ENCODE measurements at regions not wholly inside any gene's neighbourhood (a gene's known extent, or its start where the extent isn't known, plus 50 kb on each side); places are given as distances from the start of the nearest gene placed in this dataset.
"Not testable (repeated sequence)": the region's sequence is repeated elsewhere in the genome, so short reads cannot be mapped to it uniquely, and the experiment has no call there.

GRCh38 chr9:71508141-71508540, 260.2 kb downstream of the CEMIP2 start:
- DNase-seq = not testable (repeated sequence)

DNA sequence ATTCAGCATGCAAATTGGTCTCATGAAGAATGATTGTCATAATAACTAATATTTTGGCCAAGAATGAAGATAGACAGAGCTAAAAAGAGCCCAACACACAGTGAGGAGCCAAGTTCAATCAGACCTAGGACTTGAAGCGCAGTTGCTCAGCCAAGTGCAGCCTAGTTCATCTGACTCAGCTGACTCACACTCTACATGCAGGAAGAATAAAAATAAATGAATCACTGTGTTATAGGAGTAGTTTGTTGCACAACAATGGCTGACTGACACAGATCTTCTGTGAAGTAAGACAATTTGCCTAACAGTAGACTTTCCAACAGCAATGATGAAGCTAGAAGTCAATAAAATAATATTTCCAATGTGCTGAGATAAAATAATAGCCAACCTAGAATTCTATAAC, 261.5 kb downstream of the CEMIP2 start:
- no peak for DNase-seq

- DNase-seq = no peak
Observed at GRCh38 chr9:71504636-71505035, 263.7 kb downstream of the CEMIP2 start.

- no peak for DNase-seq
Observed at GRCh38 chr9:71498691-71499090, 269.6 kb downstream of the CEMIP2 start.

DNA sequence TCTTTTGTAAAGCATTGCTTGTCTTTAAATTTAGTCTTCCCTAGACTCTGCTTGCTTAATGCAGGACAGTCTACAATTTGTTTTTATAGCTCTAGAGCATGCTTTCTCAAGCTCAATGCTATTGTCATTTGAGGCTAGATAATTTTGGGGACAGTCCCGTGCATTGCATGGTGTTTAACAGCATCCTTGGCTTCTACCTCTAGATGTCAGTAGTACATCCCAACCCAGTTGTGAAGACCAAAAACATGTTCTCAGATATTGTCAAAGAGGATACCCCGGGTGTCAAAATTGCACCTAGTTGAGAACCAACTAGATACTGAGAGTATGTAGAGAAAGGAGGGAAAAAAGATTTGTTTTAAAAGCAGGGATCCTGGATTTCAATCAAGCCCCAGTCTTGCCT, 277.5 kb downstream of the CEMIP2 start:
- no peak for DNase-seq

- DNase-seq = no peak
Observed at GRCh38 chr9:71487061-71487460, 281.3 kb downstream of the CEMIP2 start.

DNA sequence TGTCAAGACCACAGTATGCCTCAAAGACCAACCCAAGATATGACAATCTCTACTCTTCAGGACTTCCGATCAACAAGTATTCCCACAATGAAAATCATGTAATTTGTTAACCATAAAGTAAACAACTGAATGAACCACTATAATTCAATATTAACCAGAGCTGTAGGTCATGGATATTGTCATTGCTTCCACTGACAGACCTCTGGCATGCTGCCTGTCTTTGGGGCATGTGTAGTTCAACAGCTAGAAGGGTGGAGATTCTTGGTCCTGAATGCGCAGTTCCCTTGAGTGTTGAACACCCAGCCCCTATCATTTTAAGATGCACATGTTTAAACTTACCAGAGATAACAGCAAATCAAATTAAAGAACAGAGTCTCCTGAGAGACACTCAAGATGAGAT, 283.0 kb downstream of the CEMIP2 start:
- no peak for DNase-seq

DNA sequence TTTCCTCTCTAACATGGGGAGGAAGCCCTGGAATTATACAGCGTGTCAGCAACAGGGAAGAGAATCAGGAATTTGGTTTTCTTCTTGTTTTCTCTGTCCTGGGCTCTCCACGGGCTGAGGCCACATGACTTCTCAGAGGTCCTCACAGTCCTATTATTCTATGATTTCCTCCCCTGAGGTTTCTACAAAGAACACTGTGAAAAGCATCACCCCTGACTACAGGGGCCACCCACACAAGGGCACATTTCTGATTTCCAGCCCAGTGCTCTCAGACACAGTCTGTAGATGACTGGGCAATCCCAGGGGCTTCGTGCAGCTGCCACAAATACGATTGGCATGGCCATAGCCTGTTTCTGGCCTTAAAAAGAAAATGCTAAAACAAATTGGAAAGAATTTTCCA, 284.9 kb downstream of the CEMIP2 start:
- no peak for DNase-seq

- DNase-seq = no peak
Observed at GRCh38 chr9:71479621-71480020, 288.7 kb downstream of the CEMIP2 start.

DNA sequence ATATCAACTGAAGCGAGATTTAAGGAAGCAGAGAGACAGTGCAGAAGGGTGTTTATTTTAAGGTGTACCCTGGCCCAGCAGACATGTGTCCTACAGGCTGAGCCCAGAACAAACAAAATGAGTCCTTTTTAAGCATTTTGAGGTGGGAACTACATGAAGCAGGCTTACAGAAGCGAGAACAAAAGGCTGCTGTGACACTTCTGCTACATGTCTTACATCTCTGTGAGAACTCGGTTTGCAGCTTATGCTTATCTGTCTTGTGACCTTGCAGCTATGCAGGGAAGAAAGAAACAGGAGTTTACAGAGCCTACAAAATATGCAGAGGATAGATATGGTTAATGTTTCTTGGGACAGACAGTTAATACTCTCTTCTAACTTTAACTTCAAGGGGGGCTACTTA, 295.9 kb downstream of the CEMIP2 start:
- no peak for DNase-seq

DNA sequence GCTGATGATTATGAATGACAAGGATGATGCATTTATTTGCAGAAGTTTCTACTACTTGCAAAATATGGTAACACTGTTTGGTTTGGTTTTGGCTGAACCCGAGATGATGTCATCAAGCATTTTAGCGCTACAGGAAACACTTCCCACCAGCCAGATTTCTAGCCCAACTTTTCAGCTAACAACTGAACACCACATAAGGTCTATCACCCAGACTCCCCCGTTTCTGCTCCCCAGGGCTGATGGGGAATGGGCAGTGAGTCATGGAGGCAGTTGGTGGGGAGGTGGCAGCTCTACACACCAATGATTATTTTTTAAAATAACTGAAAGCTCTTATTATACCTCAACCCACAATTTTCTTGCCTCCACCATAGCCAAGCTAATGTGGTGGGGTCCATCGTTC, 302.9 kb downstream of the CEMIP2 start:
- no peak for DNase-seq

DNA sequence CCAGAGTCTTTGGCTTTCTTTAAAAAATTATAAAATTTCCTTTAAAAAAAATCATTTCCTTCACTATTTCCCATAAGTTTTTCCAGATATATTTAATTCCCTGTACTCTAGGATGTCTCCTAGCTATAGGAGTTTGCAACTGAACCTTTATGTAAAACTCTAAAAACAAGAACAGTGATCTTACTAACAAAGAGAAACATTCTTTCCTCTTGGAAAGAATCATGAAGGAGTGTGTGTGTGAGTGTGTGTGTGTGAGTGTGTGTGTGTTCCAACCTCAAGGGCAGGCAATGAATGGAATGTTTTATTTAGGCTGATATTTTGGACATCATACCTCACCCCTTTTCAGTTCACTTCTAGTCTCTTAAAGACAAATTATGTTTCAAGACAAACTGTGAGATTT, 309.2 kb downstream of the CEMIP2 start:
- DNase-seq = no peak

DNA sequence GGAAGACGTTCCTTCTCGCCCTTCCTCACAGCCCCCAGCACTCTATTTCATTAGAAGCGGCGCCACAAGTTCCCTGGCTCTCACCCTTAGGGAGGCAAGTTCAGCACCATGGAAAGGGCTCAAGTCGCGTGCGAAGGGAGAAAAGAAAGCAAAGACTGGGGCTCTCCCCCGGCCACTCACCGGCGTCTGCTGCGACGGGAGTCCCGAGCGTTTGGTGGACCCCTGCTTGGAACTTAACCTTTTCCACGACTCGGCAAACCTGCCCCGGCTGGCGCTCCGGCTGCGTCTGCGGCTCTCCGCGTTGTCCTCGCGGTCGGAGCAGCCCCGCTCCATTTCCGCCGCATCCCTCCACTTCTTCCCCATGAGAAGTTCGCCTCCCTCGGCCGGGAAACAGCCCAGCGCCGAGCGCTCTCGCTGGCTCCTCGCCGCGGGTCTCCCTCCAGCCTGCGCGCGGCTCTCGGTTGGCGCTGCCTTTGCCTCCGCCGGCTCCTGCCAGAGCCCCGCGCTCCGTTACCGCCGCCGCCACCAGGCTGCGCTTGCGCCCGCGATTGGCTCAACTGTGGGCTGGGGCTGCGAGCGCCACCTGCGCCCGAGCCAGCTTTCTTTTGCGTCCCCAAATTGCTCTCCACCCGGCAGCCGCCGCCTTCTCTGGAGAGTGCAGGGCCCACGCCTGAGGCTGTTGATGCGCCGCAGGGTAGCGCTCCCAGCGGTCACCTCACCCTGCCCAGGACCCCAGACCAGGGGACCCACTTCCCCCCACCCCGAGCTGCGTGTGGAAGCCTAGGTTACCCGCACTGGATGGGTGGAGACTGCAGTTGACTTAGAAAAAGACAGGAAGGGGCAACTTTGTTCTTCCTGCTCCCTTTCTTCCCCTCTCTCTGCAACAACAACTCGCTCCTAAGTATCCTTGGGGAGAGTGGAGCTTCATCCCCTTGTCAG, 321.6 kb downstream of the CEMIP2 start:
- peak; percentile 90 for DNase-seq

GRCh38 chr9:71446106-71446472, 322.2 kb downstream of the CEMIP2 start:
- no peak for DNase-seq

- DNase-seq = no peak
Observed at GRCh38 chr9:71442937-71443336, 321.5 kb upstream of the TRPM3 start.

- DNase-seq = no peak
Observed at GRCh38 chr9:71441266-71441665, 319.8 kb upstream of the TRPM3 start.

- no peak for DNase-seq
Observed at GRCh38 chr9:71431931-71432330, 310.5 kb upstream of the TRPM3 start.

DNA sequence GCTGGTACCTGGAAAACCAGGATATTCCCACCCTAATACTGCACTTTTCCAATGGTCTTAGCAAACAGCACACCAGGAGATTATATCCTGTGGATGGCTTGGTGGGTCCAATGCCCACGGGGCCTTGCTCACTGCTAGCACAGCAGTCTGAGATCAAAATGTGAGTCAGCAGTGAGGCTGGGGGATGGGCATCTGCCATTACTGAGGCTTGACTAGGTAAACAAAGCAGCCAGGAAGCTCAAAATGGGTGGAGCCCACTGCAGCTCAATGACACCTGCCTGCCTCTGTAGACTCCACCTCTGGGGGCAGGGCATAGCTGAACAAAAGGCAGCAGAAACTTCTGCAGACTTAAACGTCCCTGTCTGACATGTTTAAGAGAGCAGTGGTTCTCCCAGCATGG, 285.9 kb upstream of the TRPM3 start:
- not testable (repeated sequence) for DNase-seq

GRCh38 chr9:71403106-71403505, 281.7 kb upstream of the TRPM3 start:
- no peak for DNase-seq

GRCh38 chr9:71393005-71393404, 271.6 kb upstream of the TRPM3 start:
- no peak for DNase-seq

- DNase-seq = no peak
Observed at GRCh38 chr9:71384343-71384742, 262.9 kb upstream of the TRPM3 start.

DNA sequence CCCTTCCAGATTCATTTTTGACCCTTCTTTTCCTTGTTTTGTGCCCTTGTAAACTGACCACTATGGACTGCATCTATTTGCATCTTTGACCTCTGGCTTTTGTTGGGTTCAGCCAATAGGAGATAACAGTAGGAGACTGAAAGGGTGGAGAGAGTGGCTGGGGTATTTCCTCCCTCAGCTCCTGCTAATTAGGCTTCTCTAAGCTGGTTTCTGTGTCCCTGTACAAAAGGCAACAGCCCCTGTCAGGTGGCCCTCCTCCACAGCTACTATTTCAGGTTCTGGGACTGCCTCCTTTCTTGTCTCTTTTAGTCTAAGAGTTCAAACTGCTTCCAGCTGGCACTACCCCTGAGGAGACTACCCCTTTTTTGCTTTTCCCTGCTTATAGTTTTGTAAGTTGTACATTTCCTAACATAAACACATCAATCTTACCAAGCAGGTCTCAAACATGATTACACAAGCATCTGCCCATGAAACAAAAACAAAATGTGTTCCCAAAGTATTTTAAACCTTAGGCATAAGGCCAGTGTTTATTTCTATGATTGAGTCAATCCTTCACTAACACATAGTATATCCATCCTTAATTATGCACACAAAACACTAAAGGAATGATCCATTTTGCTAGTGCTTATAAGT, 262.0 kb upstream of the TRPM3 start:
- DNase-seq = no peak

GRCh38 chr9:71368157-71368556, 246.7 kb upstream of the TRPM3 start:
- DNase-seq = no peak
